ENCODE measurements at regions not wholly inside any gene's neighbourhood (a gene's known extent, or its start where the extent isn't known, plus 50 kb on each side); places are given as distances from the start of the nearest gene placed in this dataset.

DNA sequence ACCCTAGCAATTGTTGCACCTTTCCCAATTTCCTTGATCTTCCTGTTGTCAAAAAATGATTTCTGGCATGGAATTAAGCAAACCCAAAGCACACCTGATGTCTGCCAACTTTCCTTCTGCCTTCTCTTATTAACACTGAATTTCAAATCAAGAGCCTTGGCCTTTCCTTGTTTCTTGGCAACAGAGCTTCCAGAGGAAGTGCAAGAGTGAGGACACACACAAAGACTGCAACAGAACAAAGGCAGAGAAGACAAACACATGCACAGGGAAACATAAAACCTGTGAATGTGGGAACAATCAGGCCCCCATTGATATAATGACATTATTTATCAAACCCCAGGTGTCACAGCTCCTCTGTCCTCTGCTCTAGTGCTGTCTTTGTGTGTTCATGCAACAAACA is 73.0 kb upstream of the IL6 start:
- Histone ChIP-seq H3K9me3 (ENCODE audit: insufficient read depth, low read length) (peaks cover 9% of the 10 kb centered on the region; the same call in 1 of the 2 replicates), H3K36me3 (replicated peaks; ENCODE audit: low read depth, low read length) (peaks cover 95% of the 10 kb centered on the region), H3K79me2 (ENCODE audit: low read length) (peaks cover 93% of the 10 kb centered on the region), H3K4me3 (ENCODE audit: low read length) (no peak overlapping the region), H3K4me1 (ENCODE audit: low read length) (peaks cover 12% of the 10 kb centered on the region; the same call in 1 of the 2 replicates), H4K20me1 (ENCODE audit: insufficient read depth, low read length) (peaks cover 58% of the 10 kb centered on the region), H2AFZ (ENCODE audit: low read depth, low read length) (no peak overlapping the region), H3K27me3 (ENCODE audit: low read depth, low read length) (no peaks in the 10 kb centered on the region), H3K27ac (ENCODE audit: low read length) (no peak overlapping the region), H3K4me2 (ENCODE audit: low read length) (no peak overlapping the region), H3K9ac (ENCODE audit: low read length) (no peak overlapping the region)
- TF ChIP-seq EZH2phosphoT487 (IDR thresholded peaks at IDR 0.05; ENCODE audit: low read depth): no peak
- TF ChIP-seq, protein P1, sequence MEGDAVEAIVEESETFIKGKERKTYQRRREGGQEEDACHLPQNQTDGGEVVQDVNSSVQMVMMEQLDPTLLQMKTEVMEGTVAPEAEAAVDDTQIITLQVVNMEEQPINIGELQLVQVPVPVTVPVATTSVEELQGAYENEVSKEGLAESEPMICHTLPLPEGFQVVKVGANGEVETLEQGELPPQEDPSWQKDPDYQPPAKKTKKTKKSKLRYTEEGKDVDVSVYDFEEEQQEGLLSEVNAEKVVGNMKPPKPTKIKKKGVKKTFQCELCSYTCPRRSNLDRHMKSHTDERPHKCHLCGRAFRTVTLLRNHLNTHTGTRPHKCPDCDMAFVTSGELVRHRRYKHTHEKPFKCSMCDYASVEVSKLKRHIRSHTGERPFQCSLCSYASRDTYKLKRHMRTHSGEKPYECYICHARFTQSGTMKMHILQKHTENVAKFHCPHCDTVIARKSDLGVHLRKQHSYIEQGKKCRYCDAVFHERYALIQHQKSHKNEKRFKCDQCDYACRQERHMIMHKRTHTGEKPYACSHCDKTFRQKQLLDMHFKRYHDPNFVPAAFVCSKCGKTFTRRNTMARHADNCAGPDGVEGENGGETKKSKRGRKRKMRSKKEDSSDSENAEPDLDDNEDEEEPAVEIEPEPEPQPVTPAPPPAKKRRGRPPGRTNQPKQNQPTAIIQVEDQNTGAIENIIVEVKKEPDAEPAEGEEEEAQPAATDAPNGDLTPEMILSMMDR (IDR thresholded peaks at IDR 0.05; ENCODE audit: low read depth, low read length): no peak

DNA sequence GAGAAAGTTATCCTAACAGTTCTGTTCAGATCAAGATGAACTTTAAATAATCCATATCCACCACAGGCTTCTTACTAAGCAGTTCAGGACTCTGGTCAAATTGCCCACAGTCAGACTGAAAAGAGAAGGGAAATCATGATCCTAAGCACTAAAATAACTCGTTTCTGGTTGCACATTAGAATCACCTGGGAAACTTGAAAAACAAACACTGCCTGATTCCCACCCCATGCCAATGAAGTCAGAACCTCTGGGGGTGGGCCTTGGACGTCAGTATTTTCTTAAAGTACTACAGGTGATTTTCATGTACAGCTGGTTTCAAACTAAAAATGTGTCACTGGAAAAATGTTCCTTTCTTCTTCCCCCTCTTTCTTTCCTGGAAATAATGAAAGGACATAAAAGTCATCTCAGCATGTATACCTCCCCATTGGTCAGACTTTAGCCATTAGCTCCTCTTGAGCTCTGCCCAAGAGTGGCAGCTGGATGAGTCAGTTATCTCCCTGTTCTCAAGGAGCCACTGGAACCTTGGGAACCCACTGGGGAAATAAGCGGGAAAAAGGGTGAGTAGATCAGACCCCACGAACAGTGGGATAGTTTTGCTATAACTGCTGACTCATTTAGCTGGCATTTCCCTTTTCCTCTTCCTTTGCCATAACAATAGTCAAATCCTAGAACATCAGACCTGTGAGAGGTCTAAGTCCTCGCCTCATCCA is 75.3 kb upstream of the IL6 start:
- Histone ChIP-seq H3K4me2 (ENCODE audit: low read length) (no peak overlapping the region), H3K79me2 (ENCODE audit: low read length) (peaks cover 91% of the 10 kb centered on the region), H4K20me1 (ENCODE audit: insufficient read depth, low read length) (peaks cover 36% of the 10 kb centered on the region), H3K9ac (ENCODE audit: low read length) (no peak overlapping the region), H2AFZ (ENCODE audit: low read depth, low read length) (no peak overlapping the region), H3K36me3 (replicated peaks; ENCODE audit: low read depth, low read length) (peaks cover 96% of the 10 kb centered on the region), H3K4me1 (ENCODE audit: low read length) (no peaks in the 10 kb centered on the region), H3K9me3 (ENCODE audit: insufficient read depth, low read length) (peaks cover 28% of the 10 kb centered on the region), H3K4me3 (ENCODE audit: low read length) (no peak overlapping the region), H3K27me3 (ENCODE audit: low read depth, low read length) (no peaks in the 10 kb centered on the region), H3K27ac (ENCODE audit: low read length) (no peak overlapping the region)
- TF ChIP-seq, protein P1 (IDR thresholded peaks at IDR 0.05; ENCODE audit: low read depth, low read length): no peak
- TF ChIP-seq EZH2phosphoT487 (IDR thresholded peaks at IDR 0.05; ENCODE audit: low read depth): no peak

DNA sequence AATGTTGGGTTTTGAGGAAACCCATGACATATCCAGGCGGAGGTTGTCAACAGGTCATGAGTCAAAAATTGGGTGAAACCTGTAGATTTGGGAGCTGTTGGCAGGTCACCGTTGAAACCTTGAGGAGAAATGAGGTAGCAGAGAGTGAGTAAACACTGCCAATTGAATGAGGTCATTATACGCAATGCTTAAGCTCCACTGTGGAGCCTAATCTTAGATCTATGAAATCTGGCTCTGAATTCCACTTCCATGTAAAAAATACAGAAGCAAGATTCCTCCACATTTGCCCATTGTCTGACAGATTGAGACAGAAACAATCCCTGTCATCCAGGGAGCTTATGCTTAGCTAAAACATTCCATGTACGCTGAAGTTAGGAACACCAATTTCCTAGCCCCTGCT is 76.0 kb upstream of the IL6 start:
- Histone ChIP-seq H3K9me3 (ENCODE audit: insufficient read depth, low read length) (peaks cover 34% of the 10 kb centered on the region), H3K4me1 (ENCODE audit: low read length) (no peaks in the 10 kb centered on the region), H2AFZ (ENCODE audit: low read depth, low read length) (no peak overlapping the region), H3K4me2 (ENCODE audit: low read length) (no peak overlapping the region), H3K27me3 (ENCODE audit: low read depth, low read length) (no peaks in the 10 kb centered on the region), H3K4me3 (ENCODE audit: low read length) (no peak overlapping the region), H3K27ac (ENCODE audit: low read length) (no peak overlapping the region), H3K36me3 (replicated peaks; ENCODE audit: low read depth, low read length) (peaks cover 98% of the 10 kb centered on the region), H3K79me2 (ENCODE audit: low read length) (peaks cover 91% of the 10 kb centered on the region), H3K9ac (ENCODE audit: low read length) (no peak overlapping the region), H4K20me1 (ENCODE audit: insufficient read depth, low read length) (peaks cover 31% of the 10 kb centered on the region)
- no peak for TF ChIP-seq EZH2phosphoT487 (IDR thresholded peaks at IDR 0.05; ENCODE audit: low read depth)
- TF ChIP-seq, protein P1 (IDR thresholded peaks at IDR 0.05; ENCODE audit: low read depth, low read length): no peak

DNA sequence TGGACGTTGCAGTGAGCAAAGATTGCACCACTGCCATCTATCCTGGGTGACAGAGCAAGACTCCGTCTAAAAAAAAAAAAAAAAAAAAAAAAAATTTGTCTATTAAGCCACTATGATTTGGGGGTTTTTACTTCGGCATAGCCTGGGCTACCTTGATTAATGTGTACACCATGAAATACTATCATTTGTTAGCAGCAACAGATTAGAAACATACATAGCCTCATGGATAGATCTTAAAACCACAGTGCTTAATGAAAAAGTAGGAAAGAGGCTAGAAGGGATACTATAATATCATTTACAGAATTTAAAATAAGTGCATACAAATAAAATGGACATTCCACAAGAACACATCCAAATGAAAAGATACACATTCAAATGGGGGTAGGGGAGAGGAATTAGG is 77.3 kb upstream of the IL6 start:
- Histone ChIP-seq H3K9ac (ENCODE audit: low read length) (no peak overlapping the region), H3K36me3 (replicated peaks; ENCODE audit: low read depth, low read length) (peaks cover 94% of the 10 kb centered on the region), H3K4me3 (ENCODE audit: low read length) (no peak overlapping the region), H2AFZ (ENCODE audit: low read depth, low read length) (no peak overlapping the region), H3K79me2 (ENCODE audit: low read length) (peaks cover 80% of the 10 kb centered on the region), H3K27me3 (ENCODE audit: low read depth, low read length) (no peaks in the 10 kb centered on the region), H3K4me2 (ENCODE audit: low read length) (no peak overlapping the region), H3K9me3 (ENCODE audit: insufficient read depth, low read length) (peaks cover 43% of the 10 kb centered on the region), H3K27ac (ENCODE audit: low read length) (no peak overlapping the region), H3K4me1 (ENCODE audit: low read length) (no peaks in the 10 kb centered on the region), H4K20me1 (ENCODE audit: insufficient read depth, low read length) (peaks cover 17% of the 10 kb centered on the region)
- no peak for TF ChIP-seq EZH2phosphoT487 (IDR thresholded peaks at IDR 0.05; ENCODE audit: low read depth)
- TF ChIP-seq, protein P1 (IDR thresholded peaks at IDR 0.05; ENCODE audit: low read depth, low read length): no peak

Data from OCI-LY3 (cell line).